ENCODE measurements at regions not wholly inside any gene's neighbourhood (a gene's known extent, or its start where the extent isn't known, plus 50 kb on each side); places are given as distances from the start of the nearest gene placed in this dataset.

DNA sequence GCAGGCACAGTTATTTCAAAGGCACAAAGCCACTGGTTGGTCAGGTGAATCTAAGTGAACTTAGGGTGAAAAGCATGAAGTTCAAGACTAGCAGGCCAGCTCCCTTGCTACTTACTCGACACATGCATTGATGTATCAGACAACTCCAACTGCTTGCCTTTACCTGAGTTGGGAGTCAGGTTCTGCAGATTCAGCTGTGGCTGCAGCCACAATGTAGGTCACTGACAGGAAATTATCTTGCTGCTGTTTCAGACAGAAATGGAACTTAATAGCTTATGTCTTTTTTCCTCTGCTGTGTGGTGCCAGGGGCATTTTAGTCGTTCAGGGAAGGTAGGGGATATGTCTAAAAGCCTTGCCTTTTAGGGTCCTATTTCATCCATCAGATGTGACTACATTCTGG, 125.6 kb upstream of the RPH3A start:
- H3K4me1 ChIP-seq (ENCODE audit: insufficient read depth) = no peaks in the 10 kb centered on the region
- 5 to 11% methylated on average over 2 of the region's 2 CpGs for WGBS, 2 experiments (ENCODE audit: low coverage in 1 of 2, low lambda C conversion rate in 2 of 2, missing lambda C conversion rate in 2 of 2)
- H3F3A ChIP-seq (ENCODE audit: insufficient read depth) = no peaks in the 10 kb centered on the region
- no peaks in the 10 kb centered on the region for H3K79me2 ChIP-seq (ENCODE audit: insufficient read depth)
- no peak overlapping the region for H3K4me3 ChIP-seq
- no peaks in the 10 kb centered on the region for H4K20me1 ChIP-seq (ENCODE audit: insufficient read depth)
- TF ChIP-seq EZH2 (IDR thresholded peaks at IDR 0.05; ENCODE audit: insufficient read depth, poor library complexity, severe bottlenecking) = no peak
- no peak for TF ChIP-seq EZH2phosphoT487 (IDR thresholded peaks at IDR 0.05; ENCODE audit: insufficient read depth, low read depth)
- no peak overlapping the region for H3K9ac ChIP-seq
- no peak overlapping the region for H2AFZ ChIP-seq
- no peaks in the 10 kb centered on the region for H3K36me3 ChIP-seq (ENCODE audit: low read depth)
- in situ Hi-C loops (cut with MboI) = no loop called here
- H3K4me2 ChIP-seq (ENCODE audit: unreplicated experiment) = no peak overlapping the region
- no peak for DNase-seq
- H3K27ac ChIP-seq = no peak overlapping the region
- no peaks in the 10 kb centered on the region for H3K9me2 ChIP-seq (ENCODE audit: insufficient read depth)
- H3K27me3 ChIP-seq (replicated peaks; ENCODE audit: insufficient read depth) = no peaks in the 10 kb centered on the region
- no peaks in the 10 kb centered on the region for H3K9me3 ChIP-seq (ENCODE audit: low read depth)

DNA sequence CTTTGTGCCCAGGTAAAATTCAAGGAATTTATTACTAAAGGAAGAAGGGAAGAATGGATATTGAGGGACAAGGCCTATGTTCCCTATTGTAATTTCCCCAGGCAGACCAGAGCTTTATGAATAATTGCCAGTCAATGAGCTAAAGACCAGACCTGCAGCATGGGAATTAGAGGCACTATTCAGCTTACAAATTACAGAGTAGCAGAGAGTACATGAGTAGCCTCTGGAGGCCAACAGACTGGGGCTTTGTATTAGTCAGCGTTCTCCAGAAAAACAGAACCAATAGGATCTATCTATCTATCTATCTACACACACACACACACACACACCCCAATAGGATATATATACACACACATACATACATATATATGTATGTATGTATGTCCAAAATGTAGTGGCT, 120.0 kb upstream of the RPH3A start:
- H4K20me1 ChIP-seq (ENCODE audit: insufficient read depth) = no peaks in the 10 kb centered on the region
- no peak overlapping the region for H2AFZ ChIP-seq
- no peak overlapping the region for H3K4me3 ChIP-seq
- H3K9ac ChIP-seq = no peak overlapping the region
- no peaks in the 10 kb centered on the region for H3K79me2 ChIP-seq (ENCODE audit: insufficient read depth)
- H3F3A ChIP-seq (ENCODE audit: insufficient read depth) = no peaks in the 10 kb centered on the region
- H3K36me3 ChIP-seq (ENCODE audit: low read depth) = no peaks in the 10 kb centered on the region
- WGBS, 2 experiments (ENCODE audit: low coverage in 1 of 2, low lambda C conversion rate in 2 of 2, missing lambda C conversion rate in 2 of 2) = 30 to 39% methylated on average over 1 of the region's 1 CpG
- no peak for DNase-seq
- TF ChIP-seq EZH2phosphoT487 (IDR thresholded peaks at IDR 0.05; ENCODE audit: insufficient read depth, low read depth) = no peak
- no peak for TF ChIP-seq EZH2 (IDR thresholded peaks at IDR 0.05; ENCODE audit: insufficient read depth, poor library complexity, severe bottlenecking)
- no peaks in the 10 kb centered on the region for H3K9me3 ChIP-seq (ENCODE audit: low read depth)
- H3K27me3 ChIP-seq (replicated peaks; ENCODE audit: insufficient read depth) = no peaks in the 10 kb centered on the region; the same call in 1 of the 2 replicates
- H3K27ac ChIP-seq = no peak overlapping the region
- in situ Hi-C loops (cut with MboI) = no loop called here
- no peak overlapping the region for H3K4me2 ChIP-seq (ENCODE audit: unreplicated experiment)
- no peaks in the 10 kb centered on the region for H3K9me2 ChIP-seq (ENCODE audit: insufficient read depth)
- H3K4me1 ChIP-seq (ENCODE audit: insufficient read depth) = no peaks in the 10 kb centered on the region

DNA sequence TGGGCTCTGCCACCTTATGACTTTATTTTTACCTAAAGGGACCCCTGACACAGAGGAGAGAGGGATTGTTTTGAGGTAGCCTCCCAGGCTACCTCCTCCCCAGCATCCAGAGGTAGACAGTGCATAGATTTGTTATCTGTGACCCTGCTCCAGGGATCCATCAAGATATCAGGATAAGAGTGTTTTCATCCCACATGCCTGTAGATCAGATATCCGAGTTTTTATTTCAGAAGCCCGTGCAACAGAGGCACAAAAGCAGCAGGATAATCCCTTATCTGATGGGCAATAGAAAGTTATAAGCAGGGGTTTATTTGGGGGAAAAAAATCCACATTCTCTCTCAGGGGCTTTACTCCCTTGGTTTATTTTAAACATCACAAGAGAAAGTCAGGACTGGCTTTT, 117.0 kb upstream of the RPH3A start:
- H2AFZ ChIP-seq = no peak overlapping the region
- DNase-seq = no peak
- H3K36me3 ChIP-seq (ENCODE audit: low read depth) = no peaks in the 10 kb centered on the region
- no peaks in the 10 kb centered on the region for H3K79me2 ChIP-seq (ENCODE audit: insufficient read depth)
- no peak for TF ChIP-seq EZH2 (IDR thresholded peaks at IDR 0.05; ENCODE audit: insufficient read depth, poor library complexity, severe bottlenecking)
- TF ChIP-seq EZH2phosphoT487 (IDR thresholded peaks at IDR 0.05; ENCODE audit: insufficient read depth, low read depth) = no peak
- H3K4me2 ChIP-seq (ENCODE audit: unreplicated experiment) = no peak overlapping the region
- in situ Hi-C loops (cut with MboI) = no loop called here
- no peaks in the 10 kb centered on the region for H3K4me1 ChIP-seq (ENCODE audit: insufficient read depth)
- H3K27ac ChIP-seq = no peak overlapping the region
- H3K27me3 ChIP-seq (replicated peaks; ENCODE audit: insufficient read depth) = no peaks in the 10 kb centered on the region; the same call in 1 of the 2 replicates
- 5 to 6% methylated on average over 2 of the region's 2 CpGs for WGBS, 2 experiments (ENCODE audit: low coverage in 1 of 2, low lambda C conversion rate in 2 of 2, missing lambda C conversion rate in 2 of 2)
- no peaks in the 10 kb centered on the region for H3K9me3 ChIP-seq (ENCODE audit: low read depth)
- no peaks in the 10 kb centered on the region for H4K20me1 ChIP-seq (ENCODE audit: insufficient read depth)
- H3F3A ChIP-seq (ENCODE audit: insufficient read depth) = no peaks in the 10 kb centered on the region
- H3K9ac ChIP-seq = no peak overlapping the region
- no peaks in the 10 kb centered on the region for H3K9me2 ChIP-seq (ENCODE audit: insufficient read depth)
- H3K4me3 ChIP-seq = no peak overlapping the region

DNA sequence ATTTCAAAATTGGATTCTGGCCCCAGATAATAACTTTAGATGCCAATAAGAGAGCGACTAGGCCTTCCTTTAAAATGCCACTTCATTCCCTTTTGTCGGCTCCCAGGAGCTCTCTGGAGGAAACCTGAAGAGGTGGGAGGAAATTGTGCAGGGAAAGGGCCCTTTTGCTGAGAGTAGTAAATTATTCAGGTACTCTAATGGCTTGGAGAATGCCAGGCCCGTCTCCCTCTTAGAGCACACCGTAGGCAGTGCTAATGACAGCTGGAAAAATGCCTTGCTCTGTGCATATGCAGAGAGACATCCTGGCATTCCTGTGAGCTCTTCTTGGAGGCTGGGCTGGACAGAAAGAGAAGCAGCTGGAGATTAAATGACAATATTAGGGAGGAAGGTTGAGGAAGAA, 115.0 kb upstream of the RPH3A start:
- in situ Hi-C loops (cut with MboI) = no loop called here
- Histone ChIP-seq H3K36me3 (ENCODE audit: low read depth) (no peaks in the 10 kb centered on the region), H3K4me1 (ENCODE audit: insufficient read depth) (no peaks in the 10 kb centered on the region), H3K79me2 (ENCODE audit: insufficient read depth) (no peaks in the 10 kb centered on the region), H3K9me2 (ENCODE audit: insufficient read depth) (no peaks in the 10 kb centered on the region), H3K4me2 (ENCODE audit: unreplicated experiment) (no peak overlapping the region), H3F3A (ENCODE audit: insufficient read depth) (no peaks in the 10 kb centered on the region), H4K20me1 (ENCODE audit: insufficient read depth) (no peaks in the 10 kb centered on the region), H3K4me3 (no peak overlapping the region), H3K27me3 (replicated peaks; ENCODE audit: insufficient read depth) (no peaks in the 10 kb centered on the region; the same call in 1 of the 2 replicates), H3K27ac (no peak overlapping the region), H2AFZ (no peak overlapping the region), H3K9ac (no peak overlapping the region), H3K9me3 (ENCODE audit: low read depth) (no peaks in the 10 kb centered on the region)
- no peak for DNase-seq
- WGBS, 2 experiments (ENCODE audit: low coverage in 1 of 2, low lambda C conversion rate in 2 of 2, missing lambda C conversion rate in 2 of 2) = 16 to 17% methylated on average over 4 of the region's 4 CpGs
- no peak for TF ChIP-seq EZH2 (IDR thresholded peaks at IDR 0.05; ENCODE audit: insufficient read depth, poor library complexity, severe bottlenecking)
- no peak for TF ChIP-seq EZH2phosphoT487 (IDR thresholded peaks at IDR 0.05; ENCODE audit: insufficient read depth, low read depth)
